IMR-90 (cell line): ENCODE measurements at regions not wholly inside any gene's neighbourhood (a gene's known extent, or its start where the extent isn't known, plus 50 kb on each side); places are given as distances from the start of the nearest gene placed in this dataset.

ENCODE experiments used
- ATAC-seq: fragments of 200-7000 bp; cut with Tn5 transposase; 2 replicates; pipeline ENCODE4 v1.9.1; 2020; ENCODE audit warnings: low read depth, mild to moderate bottlenecking, moderate library complexity
- BruUV-seq: library from RNA; stranded (reverse); fragments of 400-500 nt; replicated peaks from 2 replicates; lab custom pipeline; 2021; lab: Mats Ljungman, UMichigan
- CTCF ChIA-PET: fragments of 300-600 bp; formaldehyde crosslinking; extraction: SDS; loops from one replicate; lab custom pipeline; 2021; ENCODE audit warnings: antibody characterized with exemption; lab: Yijun Ruan, JAX
- POLR2A ChIA-PET: fragments of 300-600 bp; sonication (Branson Sonifier 250); formaldehyde crosslinking; loops from one replicate; lab custom pipeline; 2022; ENCODE audit warnings: antibody characterized with exemption; ENCODE audit not compliant: unreplicated experiment; lab: Charles Lee
- DNase-seq: peaks from one replicate; pipeline ENCODE4 v3.0.0; 2013
- H2AFZ ChIP-seq: replicated peaks from 2 replicates; pipeline ENCODE3; 2013; ENCODE audit warnings: low read length, mild to moderate bottlenecking; ENCODE audit not compliant: poor library complexity
- H2AK5ac ChIP-seq: 2 replicates; pipeline ENCODE4 v1.6.1; 2013; ENCODE audit warnings: low read depth, low read length, inconsistent platforms
- H2AK9ac ChIP-seq: replicated peaks from 2 replicates; pipeline ENCODE3; 2013; ENCODE audit warnings: mild to moderate bottlenecking, low read depth, low read length, moderate library complexity; ENCODE audit not compliant: poor library complexity
- H2BK120ac ChIP-seq: 2 replicates; pipeline ENCODE4 v1.6.1; 2013; ENCODE audit warnings: low read depth, low read length, inconsistent platforms
- H2BK15ac ChIP-seq: 3 replicates; pipeline ENCODE4 v1.6.1; 2013; ENCODE audit warnings: low read depth, low read length, inconsistent platforms
- H2BK20ac ChIP-seq: 2 replicates; pipeline ENCODE4 v1.6.1; 2013; ENCODE audit warnings: low read depth, mild to moderate bottlenecking, inconsistent platforms, low read length, moderate library complexity
- H2BK5ac ChIP-seq: 2 replicates; pipeline ENCODE4 v1.6.1; 2013; ENCODE audit warnings: mild to moderate bottlenecking, low read depth, low read length, inconsistent platforms; ENCODE audit not compliant: poor library complexity, severe bottlenecking
- H3K14ac ChIP-seq: replicated peaks from 2 replicates; pipeline ENCODE4 v1.6.1; 2013; ENCODE audit warnings: low read depth, low read length, inconsistent platforms
- H3K18ac ChIP-seq: 2 replicates; pipeline ENCODE4 v1.6.1; 2013; ENCODE audit warnings: low read depth, low read length, control low read depth
- H3K23ac ChIP-seq: 2 replicates; pipeline ENCODE4 v1.6.1; 2013; ENCODE audit warnings: low read depth, low read length, inconsistent platforms
- H3K27ac ChIP-seq: 2 replicates; pipeline ENCODE4 v1.5.1; 2013; ENCODE audit warnings: mild to moderate bottlenecking, control low read depth, low read length; ENCODE audit not compliant: insufficient read depth
- H3K27me3 ChIP-seq: 2 replicates; pipeline ENCODE4 v1.6.1; 2013; ENCODE audit warnings: low read length; ENCODE audit not compliant: control insufficient read depth, insufficient read depth
- H3K36me3 ChIP-seq: 2 replicates; pipeline ENCODE4 v1.6.1; 2013; ENCODE audit warnings: low read length, mixed read lengths; ENCODE audit not compliant: control insufficient read depth, insufficient read depth
- H3K4ac ChIP-seq: 2 replicates; pipeline ENCODE4 v1.6.1; 2013; ENCODE audit warnings: low read depth, low read length, inconsistent platforms
- H3K4me1 ChIP-seq: 2 replicates; pipeline ENCODE4 v1.6.1; 2013; ENCODE audit warnings: low read length, mixed read lengths; ENCODE audit not compliant: control insufficient read depth, insufficient read depth
- H3K4me2 ChIP-seq: 2 replicates; pipeline ENCODE4 v1.6.1; 2013; ENCODE audit warnings: low read depth, mild to moderate bottlenecking, control low read depth, low read length, moderate library complexity
- H3K4me3 ChIP-seq: 2 replicates; pipeline ENCODE4 v1.5.1; 2013; ENCODE audit warnings: low read depth, mild to moderate bottlenecking, control low read depth, low read length, moderate library complexity; ENCODE audit not compliant: insufficient read depth
- H3K56ac ChIP-seq: 2 replicates; pipeline ENCODE4 v1.6.1; 2013; ENCODE audit warnings: low read length, inconsistent platforms; ENCODE audit not compliant: insufficient read depth; ENCODE audit errors: extremely low read depth
- H3K79me1 ChIP-seq, 2 experiments: 2 replicates each; pipeline ENCODE4 v1.6.1; 2013; ENCODE audit warnings: low read length in 2 of 2, inconsistent platforms in 1 of 2, low read depth in 1 of 2
- H3K9ac ChIP-seq: 2 replicates; pipeline ENCODE4 v1.6.1; 2013; ENCODE audit warnings: low read depth, low read length, control low read depth
- H3K9me1 ChIP-seq: 2 replicates; pipeline ENCODE4 v1.6.1; 2013; ENCODE audit warnings: low read length, inconsistent platforms; ENCODE audit not compliant: insufficient read depth
- H3K9me3 ChIP-seq: 2 replicates; pipeline ENCODE4 v1.6.1; 2013; ENCODE audit warnings: low read length; ENCODE audit not compliant: control insufficient read depth, insufficient read depth
- H4K20me1 ChIP-seq: 2 replicates; pipeline ENCODE4 v1.6.1; 2013; ENCODE audit warnings: low read length, inconsistent platforms; ENCODE audit not compliant: insufficient read depth
- H4K5ac ChIP-seq: 2 replicates; pipeline ENCODE4 v1.6.1; 2013; ENCODE audit warnings: mild to moderate bottlenecking, low read depth, low read length, control low read depth
- H4K8ac ChIP-seq, 2 experiments: 2 replicates each; pipeline ENCODE4 v1.6.1; 2013; ENCODE audit warnings: low read depth in 2 of 2, low read length in 2 of 2, control low read depth in 1 of 2, inconsistent platforms in 1 of 2
- H4K91ac ChIP-seq: 2 replicates; pipeline ENCODE4 v1.6.1; 2013; ENCODE audit warnings: low read depth, low read length, inconsistent platforms; ENCODE audit not compliant: insufficient read depth
- ELK1 ChIP-seq: fragments of 150-350 bp; IDR thresholded peaks from 2 replicates; pipeline ENCODE4 v1.6.1; 2016; ENCODE audit warnings: low read depth, mild to moderate bottlenecking, low read length, moderate library complexity, borderline replicate concordance
- MAFK ChIP-seq: IDR thresholded peaks from 2 replicates; pipeline ENCODE4 v1.6.1; 2012; ENCODE audit warnings: low read depth, low read length, improper control_type of control experiment
- NFE2L2 ChIP-seq: fragments of 150-350 bp; IDR thresholded peaks from 2 replicates; pipeline ENCODE4 v1.6.1; 2016; ENCODE audit warnings: low read depth, mild to moderate bottlenecking, low read length
- POLR2A ChIP-seq: IDR thresholded peaks from 2 replicates; pipeline ENCODE4 v1.6.1; 2012; ENCODE audit warnings: mild to moderate bottlenecking, low read depth, low read length
- RAD21 ChIP-seq: IDR thresholded peaks from 2 replicates; pipeline ENCODE4 v1.6.1; 2012; ENCODE audit warnings: low read length, improper control_type of control experiment
- RFX5 ChIP-seq: IDR thresholded peaks from 2 replicates; pipeline ENCODE4 v1.8.0; 2012; ENCODE audit warnings: low read depth, mild to moderate bottlenecking, low read length, moderate library complexity
- SMC3 ChIP-seq: fragments of 150-350 bp; IDR thresholded peaks from 2 replicates; pipeline ENCODE4 v1.6.1; 2016; ENCODE audit warnings: low read depth, mild to moderate bottlenecking, antibody characterized with exemption, low read length, moderate library complexity
- dilution Hi-C: fragments of 300-500 bp; cut with HindIII; formaldehyde crosslinking; loops from one replicate; pipeline ENCODE4 v1.14.3; 2018; ENCODE audit warnings: low sequenced_read_pairs; ENCODE audit not compliant: unreplicated experiment
- in situ Hi-C: fragments of 300-500 bp; cut with MboI; formaldehyde crosslinking; loops from 3 replicates; pipeline ENCODE4 v1.14.3; 2019; ENCODE audit warnings: low sequenced_read_pairs, inconsistent platforms, mixed read lengths
- intact Hi-C: fragments of 100-400 bp; cut with micrococcal nuclease; formaldehyde crosslinking; loops from 2 replicates; pipeline ENCODE4 v1.10.0; 2022

GRCh38 chr7:70975754-70976153, 156.2 kb upstream of the GALNT17 start:
- Histone ChIP-seq H4K91ac (no peak overlapping the region), H3K9me3 (peaks cover 23% of the 10 kb centered on the region; the same call in 1 of the 2 replicates), H3K4me2 (no peak overlapping the region), H3K27ac (no peak overlapping the region), H3K9ac (no peak overlapping the region), H2BK5ac (no peak overlapping the region), H3K4me3 (no peak overlapping the region), H3K4ac (no peak overlapping the region), H3K9me1 (no peaks in the 10 kb centered on the region), H2AK5ac (no peak overlapping the region), H3K56ac (no peak overlapping the region), H2BK120ac (no peak overlapping the region), H3K23ac (no peak overlapping the region), H3K36me3 (no peaks in the 10 kb centered on the region), H2BK15ac (no peak overlapping the region), H2AK9ac (no peak overlapping the region), H3K27me3 (no peaks in the 10 kb centered on the region), H4K20me1 (no peaks in the 10 kb centered on the region), H3K79me1 (no peaks in the 10 kb centered on the region), H3K18ac (no peak overlapping the region), H2AFZ (no peak overlapping the region), H4K5ac (no peak overlapping the region), H4K8ac (no peak overlapping the region), H3K4me1 (no peaks in the 10 kb centered on the region), H2BK20ac (no peak overlapping the region), H3K14ac (no peak overlapping the region)
- TF ChIP-seq RAD21 (no peak), RFX5 (no peak), ELK1 (no peak), NFE2L2 (no peak), MAFK (no peak), SMC3 (no peak), POLR2A (no peak)
- POLR2A ChIA-PET: no interaction called here
- ATAC-seq (no peak), DNase-seq (no peak)
- dilution Hi-C loops (no loop called here), in situ Hi-C loops (no loop called here), intact Hi-C loops (no loop called here)
- CTCF ChIA-PET: no interaction called here
- BruUV-seq: no TSS peak
